ENCODE measurements at regions not wholly inside any gene's neighbourhood (a gene's known extent, or its start where the extent isn't known, plus 50 kb on each side); places are given as distances from the start of the nearest gene placed in this dataset.

DNA sequence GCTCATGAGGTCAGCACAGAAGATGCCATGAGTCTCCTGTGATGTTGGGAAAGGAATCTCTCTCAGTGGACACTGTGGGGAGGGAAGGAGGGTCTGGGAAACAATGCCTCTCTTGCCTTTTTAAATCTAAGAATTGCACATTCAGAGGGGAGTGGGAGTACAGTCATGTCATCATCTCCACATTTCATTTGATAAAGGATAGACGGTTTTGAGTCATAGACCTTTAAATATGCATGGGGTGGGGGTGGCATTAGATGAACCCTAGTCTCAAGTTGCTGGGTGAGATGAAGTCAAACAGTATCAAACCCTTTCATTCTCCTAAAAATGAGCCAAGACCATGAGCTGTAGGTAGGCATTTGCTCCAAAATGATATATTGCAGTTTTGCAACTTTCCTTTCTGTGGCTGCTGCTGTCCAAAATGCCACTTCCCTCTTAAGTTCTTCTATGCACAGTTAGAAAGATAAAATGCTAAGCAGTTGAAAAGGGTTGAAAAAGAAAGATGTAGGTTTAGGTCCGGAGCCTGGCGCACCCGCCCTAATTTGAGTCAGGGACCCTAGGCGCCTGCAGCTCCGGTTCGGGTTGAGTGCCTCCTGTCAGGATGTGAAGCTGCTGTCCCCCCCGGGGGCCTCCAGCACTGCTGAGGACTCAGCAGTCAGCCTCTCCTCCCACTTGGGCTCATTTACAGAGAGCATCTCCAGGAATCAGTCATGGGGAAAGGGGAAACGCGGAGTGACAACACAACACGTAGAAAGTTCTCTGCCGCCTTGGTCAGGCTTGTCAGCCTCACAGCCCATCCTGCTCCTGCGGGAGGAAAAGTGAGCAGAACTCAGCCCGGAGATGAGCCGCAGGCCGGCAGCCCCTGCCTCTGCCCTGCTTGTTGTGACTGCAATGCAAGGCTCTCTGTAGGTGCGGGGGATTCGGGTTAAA lies 479.3 kb upstream of the RUNX1 start:
- TF ChIP-seq ZNF704 (tag by site-specific recombination; IDR thresholded peaks at IDR 0.05) (no peak), KLF9 (tag by site-specific recombination; IDR thresholded peaks at IDR 0.05; ENCODE audit: low read depth) (no peak), CTCF (tag by site-specific recombination; IDR thresholded peaks at IDR 0.05) (no peak), ZNF24 (tag by site-specific recombination; IDR thresholded peaks at IDR 0.05) (no peak), ATF2 (tag by site-specific recombination; IDR thresholded peaks at IDR 0.05; ENCODE audit: low read depth) (no peak), HOXC10 (CRISPR knock-in tag; IDR thresholded peaks at IDR 0.05) (no peak)

All from HEK293 (cell line).